ENCODE measurements at regions not wholly inside any gene's neighbourhood (a gene's known extent, or its start where the extent isn't known, plus 50 kb on each side); places are given as distances from the start of the nearest gene placed in this dataset.

GRCh38 chr3:41064526-41064925 lies 134.8 kb upstream of the CTNNB1 start:
- TF ChIP-seq CBX1 (IDR thresholded peaks at IDR 0.05; ENCODE audit: low read depth), result no peak
- no peak for TF ChIP-seq ATF3 (IDR thresholded peaks at IDR 0.05)
- no peak for TF ChIP-seq ATF3 (CRISPR knock-in tag; conservative IDR thresholded peaks at IDR 0.05)
- no peak for TF ChIP-seq KAT7 (CRISPR knock-in tag; IDR thresholded peaks at IDR 0.05; ENCODE audit: borderline replicate concordance)
- TF ChIP-seq U2AF2 (optimal IDR thresholded peaks at IDR 0.05; ENCODE audit: low read depth, low read length), result no peak
- no peak for TF ChIP-seq ZNF512 (tag; IDR thresholded peaks at IDR 0.05)
- TF ChIP-seq ARHGAP35 (IDR thresholded peaks at IDR 0.05; ENCODE audit: partially characterized antibody), result no peak
- TF ChIP-seq TAF15 (IDR thresholded peaks at IDR 0.05; ENCODE audit: low read depth, low read length), result no peak
- no peak for TF ChIP-seq ZNF644 (tag; IDR thresholded peaks at IDR 0.05; ENCODE audit: low read depth)
- TF ChIP-seq SIX5 (IDR thresholded peaks at IDR 0.05; ENCODE audit: borderline replicate concordance in 1 of 2, insufficient read depth in 1 of 2, low read depth in 1 of 2, low read length in 2 of 2), result no peak
- TF ChIP-seq CTCF (IDR thresholded peaks at IDR 0.05 in 2 of 3, conservative IDR thresholded peaks at IDR 0.05 in 1 of 3; ENCODE audit: insufficient read depth in 2 of 3, low read depth in 1 of 3, low read length in 3 of 3), result no peak
